NB4 (cell line): ENCODE measurements at regions not wholly inside any gene's neighbourhood (a gene's known extent, or its start where the extent isn't known, plus 50 kb on each side); places are given as distances from the start of the nearest gene placed in this dataset.

Experiments used
- POLR2A ChIP-seq: IDR thresholded peaks from 2 replicates; pipeline ENCODE4 v1.6.1; 2011; ENCODE audit warnings: mild to moderate bottlenecking; ENCODE audit not compliant: insufficient read length; ENCODE audit errors: extremely low read depth
- TF ChIP-seq, protein P1 (sequence below): IDR thresholded peaks from one replicate; pipeline ENCODE4 v1.5.1; 2012; ENCODE audit warnings: low read depth, low read length

DNA sequence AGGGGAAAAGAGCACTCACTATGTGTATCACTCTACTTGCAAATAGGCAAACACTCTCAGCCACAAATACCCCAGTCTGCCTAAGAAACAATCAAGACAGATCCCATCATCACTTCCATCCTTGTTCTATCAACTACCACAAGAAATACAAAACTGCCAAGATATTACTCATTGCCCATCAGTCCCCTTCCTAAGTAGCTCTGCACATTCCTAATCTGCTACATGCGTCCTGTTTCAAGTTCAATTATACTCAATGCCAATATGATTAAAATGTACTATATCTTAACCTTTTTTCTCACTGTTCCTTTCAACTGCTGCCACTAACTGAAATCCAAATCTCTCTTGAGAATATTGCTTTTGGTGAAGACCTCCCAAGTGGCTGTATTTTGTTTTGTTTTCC is 1688.4 kb downstream of the PLA2G4A start:
- TF ChIP-seq, protein P1, sequence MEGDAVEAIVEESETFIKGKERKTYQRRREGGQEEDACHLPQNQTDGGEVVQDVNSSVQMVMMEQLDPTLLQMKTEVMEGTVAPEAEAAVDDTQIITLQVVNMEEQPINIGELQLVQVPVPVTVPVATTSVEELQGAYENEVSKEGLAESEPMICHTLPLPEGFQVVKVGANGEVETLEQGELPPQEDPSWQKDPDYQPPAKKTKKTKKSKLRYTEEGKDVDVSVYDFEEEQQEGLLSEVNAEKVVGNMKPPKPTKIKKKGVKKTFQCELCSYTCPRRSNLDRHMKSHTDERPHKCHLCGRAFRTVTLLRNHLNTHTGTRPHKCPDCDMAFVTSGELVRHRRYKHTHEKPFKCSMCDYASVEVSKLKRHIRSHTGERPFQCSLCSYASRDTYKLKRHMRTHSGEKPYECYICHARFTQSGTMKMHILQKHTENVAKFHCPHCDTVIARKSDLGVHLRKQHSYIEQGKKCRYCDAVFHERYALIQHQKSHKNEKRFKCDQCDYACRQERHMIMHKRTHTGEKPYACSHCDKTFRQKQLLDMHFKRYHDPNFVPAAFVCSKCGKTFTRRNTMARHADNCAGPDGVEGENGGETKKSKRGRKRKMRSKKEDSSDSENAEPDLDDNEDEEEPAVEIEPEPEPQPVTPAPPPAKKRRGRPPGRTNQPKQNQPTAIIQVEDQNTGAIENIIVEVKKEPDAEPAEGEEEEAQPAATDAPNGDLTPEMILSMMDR, result no peak
- TF ChIP-seq POLR2A, result no peak
